Neural progenitor cell (in vitro differentiated cells): ENCODE measurements at regions not wholly inside any gene's neighbourhood (a gene's known extent, or its start where the extent isn't known, plus 50 kb on each side); places are given as distances from the start of the nearest gene placed in this dataset.

Experiments used
- DNase-seq: peaks from one replicate; pipeline ENCODE4 v3.0.0-alpha.2; 2016; ENCODE audit warnings: low spot score
- H2AFZ ChIP-seq: fragments of 200-600 bp; sonication (generic); replicated peaks from 2 replicates; pipeline ENCODE4 v1.6.1; 2016; ENCODE audit warnings: antibody characterized with exemption
- H3F3A ChIP-seq: fragments of 200-600 bp; sonication (generic); 2 replicates; pipeline ENCODE4 v1.6.1; 2016; ENCODE audit warnings: antibody characterized with exemption, low read depth
- H3K27ac ChIP-seq: fragments of 200-600 bp; sonication (generic); 2 replicates; pipeline ENCODE4 v1.5.1; 2016; ENCODE audit warnings: mild to moderate bottlenecking
- H3K27me3 ChIP-seq: fragments of 200-600 bp; sonication (generic); 2 replicates; pipeline ENCODE4 v1.6.1; 2016; ENCODE audit warnings: mild to moderate bottlenecking, moderate library complexity
- H3K36me3 ChIP-seq: fragments of 200-600 bp; sonication (generic); 2 replicates; pipeline ENCODE4 v1.5.1; 2016
- H3K4me1 ChIP-seq: fragments of 200-600 bp; sonication (generic); 2 replicates; pipeline ENCODE4 v1.6.1; 2016; ENCODE audit warnings: mixed run types
- H3K4me2 ChIP-seq: fragments of 200-600 bp; sonication (generic); 2 replicates; pipeline ENCODE4 v1.6.1; 2016
- H3K4me3 ChIP-seq: fragments of 200-600 bp; sonication (generic); 2 replicates; pipeline ENCODE4 v1.5.1; 2016
- H3K79me2 ChIP-seq: fragments of 200-600 bp; sonication (generic); 2 replicates; pipeline ENCODE4 v1.6.1; 2016; ENCODE audit warnings: low read depth
- H3K9ac ChIP-seq: fragments of 200-600 bp; sonication (generic); 2 replicates; pipeline ENCODE4 v1.6.1; 2016
- H3K9me3 ChIP-seq: fragments of 200-600 bp; sonication (generic); 2 replicates; pipeline ENCODE4 v1.5.1; 2016; ENCODE audit warnings: low read depth
- H4K20me1 ChIP-seq: fragments of 200-600 bp; sonication (generic); 2 replicates; pipeline ENCODE4 v1.6.1; 2016; ENCODE audit warnings: low read depth
- H3K27ac Mint-ChIP-seq: 3 replicates; pipeline ENCODE4 v1.8.0; 2021; ENCODE audit warnings: mixed read lengths
- H3K27me3 Mint-ChIP-seq: 2 replicates; pipeline ENCODE4 v1.8.0; 2022; ENCODE audit warnings: low read depth, mild to moderate bottlenecking, inconsistent platforms, moderate library complexity, mixed read lengths; ENCODE audit not compliant: insufficient read depth
- H3K36me3 Mint-ChIP-seq: 3 replicates; pipeline ENCODE4 v1.8.0; 2021; ENCODE audit warnings: mixed read lengths
- H3K4me1 Mint-ChIP-seq: 3 replicates; pipeline ENCODE4 v1.8.0; 2021; ENCODE audit warnings: mixed read lengths
- H3K4me3 Mint-ChIP-seq: 3 replicates; pipeline ENCODE4 v1.8.0; 2021; ENCODE audit warnings: mild to moderate bottlenecking, moderate library complexity, mixed read lengths
- H3K9me3 Mint-ChIP-seq: 3 replicates; pipeline ENCODE4 v1.8.0; 2020; ENCODE audit warnings: mixed read lengths
- EZH2 ChIP-seq: fragments of 200-600 bp; sonication (generic); IDR thresholded peaks from 2 replicates; pipeline ENCODE4 v1.6.1; 2017; ENCODE audit warnings: antibody characterized with exemption, mild to moderate bottlenecking, moderate library complexity
- EZH2phosphoT487 ChIP-seq: fragments of 200-600 bp; sonication (generic); IDR thresholded peaks from 2 replicates; pipeline ENCODE4 v1.6.1; 2017; ENCODE audit warnings: antibody characterized with exemption
- TF ChIP-seq, protein P1 (sequence below): fragments of 200-600 bp; sonication (generic); IDR thresholded peaks from 2 replicates; pipeline ENCODE4 v1.5.1; 2017; ENCODE audit warnings: antibody characterized with exemption, mild to moderate bottlenecking

DNA sequence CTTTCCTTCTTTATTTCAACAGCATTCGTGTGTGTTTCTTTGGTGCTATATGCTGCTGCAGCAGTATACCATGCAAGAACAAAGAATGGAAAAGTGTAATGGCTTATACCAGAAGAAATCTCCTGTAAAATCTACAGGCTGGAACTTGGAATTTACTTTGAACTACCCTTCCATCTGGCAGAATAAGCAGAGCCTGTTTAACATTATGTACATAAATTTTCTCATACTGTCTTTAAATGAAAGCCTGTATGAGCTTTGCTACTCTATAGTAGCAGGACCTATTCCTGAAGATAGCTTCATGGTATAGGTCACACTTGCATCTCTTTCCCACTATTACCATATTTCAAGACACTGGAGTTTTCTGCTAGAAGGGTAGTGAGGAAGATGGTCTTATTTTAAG lies 522.1 kb upstream of the GHITM start:
- Mint-ChIP-seq H3K4me1 (peaks cover 23% of the 10 kb centered on the region), H3K36me3 (no peaks in the 10 kb centered on the region), H3K27ac (no peak overlapping the region), H3K9me3 (peaks cover 3% of the 10 kb centered on the region), H3K4me3 (no peak overlapping the region), H3K27me3 (no peaks in the 10 kb centered on the region)
- Histone ChIP-seq H3K27ac (no peak overlapping the region), H3K27me3 (no peaks in the 10 kb centered on the region), H3K79me2 (no peaks in the 10 kb centered on the region), H3K4me3 (no peak overlapping the region), H3F3A (no peaks in the 10 kb centered on the region), H3K9ac (no peak overlapping the region), H3K4me2 (no peak overlapping the region), H3K4me1 (peaks cover 8% of the 10 kb centered on the region), H2AFZ (peak overlapping the region; percentile 64), H3K36me3 (no peaks in the 10 kb centered on the region), H4K20me1 (no peaks in the 10 kb centered on the region), H3K9me3 (no peaks in the 10 kb centered on the region)
- no peak for DNase-seq
- TF ChIP-seq EZH2phosphoT487 (no peak), EZH2 (no peak)
- TF ChIP-seq, protein P1, sequence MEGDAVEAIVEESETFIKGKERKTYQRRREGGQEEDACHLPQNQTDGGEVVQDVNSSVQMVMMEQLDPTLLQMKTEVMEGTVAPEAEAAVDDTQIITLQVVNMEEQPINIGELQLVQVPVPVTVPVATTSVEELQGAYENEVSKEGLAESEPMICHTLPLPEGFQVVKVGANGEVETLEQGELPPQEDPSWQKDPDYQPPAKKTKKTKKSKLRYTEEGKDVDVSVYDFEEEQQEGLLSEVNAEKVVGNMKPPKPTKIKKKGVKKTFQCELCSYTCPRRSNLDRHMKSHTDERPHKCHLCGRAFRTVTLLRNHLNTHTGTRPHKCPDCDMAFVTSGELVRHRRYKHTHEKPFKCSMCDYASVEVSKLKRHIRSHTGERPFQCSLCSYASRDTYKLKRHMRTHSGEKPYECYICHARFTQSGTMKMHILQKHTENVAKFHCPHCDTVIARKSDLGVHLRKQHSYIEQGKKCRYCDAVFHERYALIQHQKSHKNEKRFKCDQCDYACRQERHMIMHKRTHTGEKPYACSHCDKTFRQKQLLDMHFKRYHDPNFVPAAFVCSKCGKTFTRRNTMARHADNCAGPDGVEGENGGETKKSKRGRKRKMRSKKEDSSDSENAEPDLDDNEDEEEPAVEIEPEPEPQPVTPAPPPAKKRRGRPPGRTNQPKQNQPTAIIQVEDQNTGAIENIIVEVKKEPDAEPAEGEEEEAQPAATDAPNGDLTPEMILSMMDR = no peak

DNA sequence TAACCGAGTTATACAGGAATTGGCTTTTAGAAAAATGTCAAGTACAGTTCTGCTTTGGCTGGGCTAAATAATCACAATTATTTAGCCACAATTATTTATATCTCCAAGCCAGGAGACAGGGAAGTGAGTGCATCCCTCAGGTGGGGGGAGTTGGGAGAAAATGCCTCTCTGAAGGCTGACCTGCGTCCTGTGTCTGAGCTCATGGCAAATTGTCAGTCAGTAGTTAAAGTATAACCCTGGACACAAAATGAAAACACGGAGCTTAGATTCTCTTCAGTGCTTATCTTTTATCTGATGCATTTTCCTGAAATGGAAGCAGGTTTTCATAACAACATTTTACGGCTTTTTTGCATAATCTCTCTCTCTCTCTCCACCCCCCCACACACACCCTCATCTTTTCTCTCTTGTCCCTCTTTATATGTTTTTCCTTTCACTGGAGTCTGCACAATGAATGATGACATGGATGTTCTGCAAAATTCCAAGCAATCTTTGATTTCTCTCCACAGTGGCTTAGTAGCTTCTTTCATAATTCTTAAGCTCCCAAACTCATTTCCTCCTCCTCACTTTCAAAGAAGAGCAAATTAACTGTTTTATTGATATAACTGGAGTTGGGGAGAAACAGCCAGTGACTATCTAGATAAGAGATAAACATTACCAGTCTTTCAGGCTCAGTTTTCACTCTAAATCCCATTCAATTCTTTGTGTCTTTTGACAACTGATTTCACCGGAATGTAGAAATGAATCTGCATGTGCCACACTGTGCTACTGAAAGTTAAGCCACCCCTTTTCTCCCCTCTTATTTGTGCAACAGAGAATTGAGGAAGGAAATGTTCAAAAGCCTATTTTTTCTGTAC lies 521.4 kb upstream of the GHITM start:
- Mint-ChIP-seq H3K4me3 (no peak overlapping the region), H3K27ac (no peak overlapping the region), H3K9me3 (peaks cover 3% of the 10 kb centered on the region), H3K27me3 (no peaks in the 10 kb centered on the region), H3K36me3 (no peaks in the 10 kb centered on the region), H3K4me1 (peaks cover 15% of the 10 kb centered on the region)
- H3F3A ChIP-seq = no peaks in the 10 kb centered on the region
- H3K4me2 ChIP-seq = peak overlapping the region; percentile 1
- H3K4me1 ChIP-seq = peaks cover 8% of the 10 kb centered on the region
- no peaks in the 10 kb centered on the region for H4K20me1 ChIP-seq
- H3K9me3 ChIP-seq = no peaks in the 10 kb centered on the region
- DNase-seq = no peak
- no peak overlapping the region for H3K27ac ChIP-seq
- TF ChIP-seq EZH2phosphoT487 (no peak), EZH2 (no peak)
- TF ChIP-seq, protein P1 = no peak
- no peak overlapping the region for H3K9ac ChIP-seq
- H3K36me3 ChIP-seq = no peaks in the 10 kb centered on the region
- H3K27me3 ChIP-seq = no peaks in the 10 kb centered on the region
- H3K79me2 ChIP-seq = no peaks in the 10 kb centered on the region
- peak overlapping the region; percentile 0 for H2AFZ ChIP-seq
- H3K4me3 ChIP-seq = no peak overlapping the region

DNA sequence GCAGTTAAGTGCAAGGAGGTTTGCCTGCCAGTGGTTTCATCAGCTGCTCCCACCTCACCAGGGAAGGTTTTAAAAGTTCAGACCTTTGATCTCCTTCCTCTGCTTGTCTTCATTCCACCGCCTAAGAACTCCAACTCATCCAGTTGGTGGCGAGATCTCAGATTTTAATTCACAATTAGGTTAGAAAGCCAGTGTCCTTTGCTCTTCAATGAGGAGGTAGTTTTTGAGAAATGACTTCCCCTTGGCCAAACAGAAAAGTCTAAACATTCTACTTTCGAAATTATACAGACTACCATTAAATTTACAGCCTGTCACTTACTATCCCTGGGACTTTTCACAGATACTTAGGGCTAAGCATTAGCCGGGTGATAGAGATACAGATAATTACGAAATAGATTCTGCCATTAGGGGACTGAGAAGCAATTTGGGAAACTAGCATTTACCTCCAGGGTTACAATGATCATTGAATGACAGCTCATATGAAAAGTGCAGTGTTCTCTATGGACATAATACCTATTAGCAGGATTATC lies 513.4 kb upstream of the GHITM start:
- no peaks in the 10 kb centered on the region for H3K36me3 Mint-ChIP-seq
- no peaks in the 10 kb centered on the region for H4K20me1 ChIP-seq

More for the DNA sequence above, 513.4 kb upstream of the GHITM start:
- Histone ChIP-seq H3K9me3 (no peaks in the 10 kb centered on the region), H3K4me2 (no peak overlapping the region), H3K27ac (no peak overlapping the region), H3K4me1 (no peaks in the 10 kb centered on the region), H3F3A (no peaks in the 10 kb centered on the region), H3K79me2 (no peaks in the 10 kb centered on the region), H2AFZ (no peak overlapping the region), H3K4me3 (no peak overlapping the region), H3K9ac (no peak overlapping the region), H3K27me3 (no peaks in the 10 kb centered on the region), H3K36me3 (no peaks in the 10 kb centered on the region)
- Mint-ChIP-seq H3K27me3 (peaks cover 2% of the 10 kb centered on the region), H3K9me3 (no peaks in the 10 kb centered on the region), H3K4me3 (no peak overlapping the region), H3K27ac (no peak overlapping the region), H3K4me1 (no peaks in the 10 kb centered on the region)
- no peak for DNase-seq
- TF ChIP-seq, protein P1 = no peak
- no peak for TF ChIP-seq EZH2
